Tibial nerve (tissue), 4 donors: ENCODE measurements at regions not wholly inside any gene's neighbourhood (a gene's known extent, or its start where the extent isn't known, plus 50 kb on each side); places are given as distances from the start of the nearest gene placed in this dataset.

Experiments
- CTCF ChIP-seq, 5 experiments: fragments of 200-600 bp in 3 of 5; fragments of 450-650 bp in 2 of 5; sonication (generic) in 3 of 5; IDR thresholded peaks; one replicate each; pipeline ENCODE4 v1.5.1; 2016 to 2019; ENCODE audit warnings: antibody characterized with exemption in 5 of 5, mild to moderate bottlenecking in 3 of 5, moderate library complexity in 2 of 5
- EP300 ChIP-seq, 2 donors: sonication (generic); formaldehyde crosslinking; IDR thresholded peaks; one replicate each; pipeline ENCODE4 v1.6.1; 2017; ENCODE audit warnings: antibody characterized with exemption in 2 of 2, mild to moderate bottlenecking in 1 of 2
- POLR2A ChIP-seq, 2 donors: fragments of 450-650 bp; IDR thresholded peaks; one replicate each; pipeline ENCODE4 v1.6.1; 2017; ENCODE audit warnings: antibody characterized with exemption in 2 of 2, mild to moderate bottlenecking in 2 of 2, moderate library complexity in 2 of 2

- no peak for TF ChIP-seq EP300 (IDR thresholded peaks at IDR 0.05)
- no peak for TF ChIP-seq POLR2A (IDR thresholded peaks at IDR 0.05)
- TF ChIP-seq CTCF (IDR thresholded peaks at IDR 0.05), result no peak
These were observed 118.7 kb downstream of the TENT4A start for GRCh38 chr5:6831678-6832671.
